ENCODE measurements at regions not wholly inside any gene's neighbourhood (a gene's known extent, or its start where the extent isn't known, plus 50 kb on each side); places are given as distances from the start of the nearest gene placed in this dataset.

DNA sequence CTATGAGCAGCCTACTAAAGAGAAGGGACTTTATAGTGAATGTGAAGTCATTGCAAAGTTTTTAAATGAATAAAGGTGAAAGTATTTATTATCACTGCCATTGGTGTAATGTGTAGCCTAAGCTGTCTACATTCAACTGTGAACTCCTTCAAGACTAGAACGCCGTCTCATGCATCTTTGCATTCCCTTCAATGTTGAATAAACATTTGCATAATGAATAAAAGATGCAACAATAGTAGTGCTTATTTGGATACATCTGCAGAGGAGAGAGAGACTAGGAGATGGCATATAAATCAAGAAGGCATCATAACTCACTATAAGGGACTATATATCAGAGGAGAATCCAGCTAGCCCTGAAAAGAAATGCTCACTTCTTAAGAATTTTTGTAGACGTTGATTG is 1623.8 kb upstream of the TENM3 start:
- DNase-seq = no peak

GRCh38 chr4:180622254-180622653 is 1620.9 kb upstream of the TENM3 start:
- DNase-seq = no peak

DNA sequence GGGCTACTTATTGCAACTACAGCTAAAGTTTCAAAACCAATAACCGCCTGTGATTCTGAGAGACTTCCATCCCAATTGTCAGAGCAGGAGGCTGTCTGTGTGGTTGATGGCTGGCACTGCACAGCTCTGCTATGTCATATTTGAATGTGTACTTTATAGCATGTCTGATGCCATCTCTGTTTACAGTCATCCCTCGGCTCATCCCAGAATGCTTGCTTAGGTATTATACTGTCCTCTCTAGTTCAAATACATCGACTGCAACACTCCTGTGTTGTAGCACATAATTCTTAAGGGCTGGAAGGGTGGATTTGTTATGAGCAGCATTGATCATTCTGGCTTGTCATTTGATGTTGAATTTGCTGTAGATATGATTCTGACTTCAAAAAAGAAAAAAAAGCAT is 1617.5 kb upstream of the TENM3 start:
- DNase-seq = no peak

DNA sequence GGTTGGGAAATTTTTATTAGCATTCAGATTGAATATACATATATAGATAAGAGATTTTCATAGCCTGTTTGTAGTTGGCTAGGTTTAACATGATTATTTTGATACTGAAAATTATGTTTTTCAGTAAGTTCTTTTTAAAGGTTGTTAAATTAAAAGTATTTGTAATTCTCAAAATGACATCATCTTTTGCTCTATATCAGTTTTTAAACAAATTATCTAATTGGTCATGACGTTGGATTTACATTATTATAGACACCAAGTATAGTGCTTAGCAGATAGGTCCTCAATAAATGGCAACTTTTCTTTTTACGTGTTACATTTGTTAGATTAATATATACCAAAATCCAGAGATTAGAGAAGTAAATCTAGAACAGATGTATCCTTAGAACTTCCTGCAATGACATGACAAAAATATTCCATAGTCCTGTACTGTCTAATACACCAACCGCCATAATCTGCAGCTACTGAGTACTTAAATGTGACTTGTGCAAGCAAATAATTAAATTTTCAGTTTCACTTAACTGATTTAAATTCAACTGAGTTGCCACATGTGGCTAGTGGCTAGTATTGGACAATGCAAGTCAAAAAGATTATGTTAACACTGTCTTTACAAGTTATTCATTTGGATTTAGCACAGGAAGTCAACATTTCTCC is 1613.1 kb upstream of the TENM3 start:
- DNase-seq = no peak

GRCh38 chr4:180634306-180634705 is 1608.9 kb upstream of the TENM3 start:
- DNase-seq = no peak

DNA sequence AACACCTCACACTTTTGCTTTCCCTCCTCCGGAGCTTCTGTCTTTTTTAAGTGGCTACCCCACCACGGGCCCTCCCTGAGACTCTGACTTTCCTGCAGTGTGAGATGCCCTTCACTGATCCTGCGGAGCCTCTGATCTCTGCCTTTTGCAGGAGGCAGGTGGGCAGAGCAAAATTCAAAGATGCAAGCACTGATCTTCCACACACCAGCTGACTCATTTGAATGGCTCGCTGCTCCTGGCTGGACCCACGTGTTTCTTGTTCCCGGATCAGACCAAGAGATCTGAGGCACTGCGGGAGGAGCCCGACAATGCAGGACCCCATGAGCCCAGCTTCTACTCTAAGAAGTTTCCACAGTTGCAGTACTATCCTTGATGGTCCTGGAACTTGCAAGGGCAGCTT is 1607.9 kb upstream of the TENM3 start:
- no peak for DNase-seq

DNA sequence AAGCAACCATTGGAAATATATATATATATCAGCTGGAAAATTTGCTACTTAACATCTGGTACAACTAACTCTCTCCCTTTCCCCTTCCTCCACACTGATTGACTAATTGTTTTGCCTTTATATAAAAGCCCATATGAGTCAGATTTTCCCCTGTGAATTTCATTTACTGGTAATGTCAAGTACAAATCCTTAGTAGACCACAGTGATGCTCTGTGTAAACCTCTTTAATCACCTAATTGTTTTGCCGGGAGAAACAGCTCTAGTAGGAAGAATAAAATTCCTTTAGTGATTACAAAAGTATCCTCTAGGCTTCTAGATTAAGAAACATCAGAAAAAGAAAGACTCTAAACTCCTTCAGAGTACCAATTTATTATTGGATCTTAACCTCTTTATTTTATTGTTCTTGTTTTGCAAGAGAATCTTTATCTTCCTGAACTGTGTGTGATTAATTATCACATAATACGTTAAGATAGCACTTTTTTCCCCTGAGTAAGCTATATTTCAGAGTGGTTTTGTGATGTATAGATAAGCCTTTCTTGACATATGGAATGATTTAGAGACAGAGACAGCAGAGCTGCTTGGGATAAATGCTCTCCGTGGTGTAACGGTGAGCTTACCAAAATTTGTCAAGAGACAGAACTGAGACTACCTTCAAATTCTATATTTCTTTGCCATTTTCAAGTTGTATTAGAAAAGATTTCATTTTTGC is 1606.4 kb upstream of the TENM3 start:
- DNase-seq = no peak

DNA sequence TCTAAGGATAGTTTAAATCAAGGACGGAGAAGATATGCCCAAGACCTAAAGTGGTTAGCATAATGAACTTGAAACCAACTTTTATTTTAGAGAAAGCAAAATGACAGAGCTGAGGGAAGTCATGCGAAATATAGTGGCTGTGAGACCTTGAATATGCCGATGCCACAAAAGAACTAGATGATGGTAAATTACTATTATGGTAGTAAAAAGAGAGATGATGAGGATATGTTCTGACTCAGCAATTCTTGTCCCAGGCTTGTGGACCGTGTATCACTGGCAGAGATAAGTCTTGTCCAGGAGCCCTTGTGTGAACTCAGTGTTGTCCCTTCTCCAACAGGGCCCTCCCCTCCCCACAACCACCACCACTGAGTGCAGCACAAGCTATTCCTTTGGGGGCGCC is 1605.6 kb upstream of the TENM3 start:
- DNase-seq = no peak

GRCh38 chr4:180640193-180640592 is 1603.0 kb upstream of the TENM3 start:
- no peak for DNase-seq

- no peak for DNase-seq
Measured at GRCh38 chr4:180641495-180641894, 1601.7 kb upstream of the TENM3 start.

- no peak for DNase-seq
Measured at GRCh38 chr4:180642732-180643131, 1600.5 kb upstream of the TENM3 start.

GRCh38 chr4:180650273-180650672 is 1592.9 kb upstream of the TENM3 start:
- no peak for DNase-seq

- no peak for DNase-seq
Measured at GRCh38 chr4:180652533-180652932, 1590.7 kb upstream of the TENM3 start.

DNA sequence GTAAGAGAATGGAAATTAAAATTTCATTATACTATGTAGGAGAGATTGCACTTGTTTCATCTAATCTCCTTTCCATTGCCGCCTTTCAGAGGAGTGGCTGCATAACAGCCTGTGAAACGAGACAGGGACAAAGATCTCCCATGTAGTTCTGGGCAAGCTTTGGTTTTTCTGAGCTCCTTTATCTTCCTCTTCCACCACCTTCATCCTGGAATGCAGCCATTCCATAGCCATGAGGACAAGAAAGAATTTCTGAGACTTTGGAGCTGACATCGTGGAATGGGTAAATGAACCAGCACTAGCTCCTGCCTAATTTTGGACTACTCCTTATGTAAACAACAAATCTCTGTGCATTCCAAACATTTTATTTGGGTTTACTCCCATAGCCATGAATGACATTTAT is 1587.3 kb upstream of the TENM3 start:
- no peak for DNase-seq

DNA sequence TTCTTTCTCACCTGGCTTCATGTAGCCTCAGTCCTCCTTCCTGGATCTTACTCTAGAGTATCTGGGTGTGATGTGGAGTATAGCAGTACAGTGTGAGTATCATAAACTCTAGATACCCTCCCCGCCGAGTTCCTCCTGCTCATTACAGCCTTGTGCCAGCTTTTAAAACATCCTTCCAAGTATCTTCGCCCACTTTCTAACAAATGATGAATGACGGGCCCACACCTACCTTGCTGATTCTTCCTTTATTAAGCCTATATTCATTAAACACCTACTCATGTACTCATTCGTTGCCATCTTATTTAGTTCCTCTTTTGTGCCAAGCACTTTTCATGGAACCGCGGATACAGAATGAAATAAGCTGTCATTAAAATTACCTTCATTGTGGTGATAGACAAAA is 1585.3 kb upstream of the TENM3 start:
- peak in 1 of 51 donors; percentile 17 for DNase-seq

- peak in 37 of 51 donors; percentile 0 to 87 (median 37) for DNase-seq
Measured at GRCh38 chr4:180664766-180665368, 1578.3 kb upstream of the TENM3 start.

DNA sequence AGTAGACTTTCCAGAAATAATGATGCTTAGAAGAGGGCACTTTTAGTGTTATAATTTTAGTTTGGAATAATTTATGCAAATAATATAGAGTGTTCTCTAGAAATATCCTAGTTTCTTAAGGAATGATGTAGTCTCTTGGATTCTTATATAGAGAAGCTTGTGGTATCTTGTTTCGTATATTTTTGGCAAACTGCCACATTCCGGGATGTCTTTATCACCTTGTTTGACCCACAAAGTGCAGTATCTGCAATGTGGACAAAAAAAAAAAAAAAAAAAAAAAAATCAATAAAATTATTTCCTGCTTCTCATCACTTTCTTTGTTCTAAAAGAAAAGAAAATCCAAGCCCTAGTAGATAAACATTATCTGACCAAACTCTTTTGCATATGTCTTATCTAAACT is 1577.7 kb upstream of the TENM3 start:
- DNase-seq = no peak

DNA sequence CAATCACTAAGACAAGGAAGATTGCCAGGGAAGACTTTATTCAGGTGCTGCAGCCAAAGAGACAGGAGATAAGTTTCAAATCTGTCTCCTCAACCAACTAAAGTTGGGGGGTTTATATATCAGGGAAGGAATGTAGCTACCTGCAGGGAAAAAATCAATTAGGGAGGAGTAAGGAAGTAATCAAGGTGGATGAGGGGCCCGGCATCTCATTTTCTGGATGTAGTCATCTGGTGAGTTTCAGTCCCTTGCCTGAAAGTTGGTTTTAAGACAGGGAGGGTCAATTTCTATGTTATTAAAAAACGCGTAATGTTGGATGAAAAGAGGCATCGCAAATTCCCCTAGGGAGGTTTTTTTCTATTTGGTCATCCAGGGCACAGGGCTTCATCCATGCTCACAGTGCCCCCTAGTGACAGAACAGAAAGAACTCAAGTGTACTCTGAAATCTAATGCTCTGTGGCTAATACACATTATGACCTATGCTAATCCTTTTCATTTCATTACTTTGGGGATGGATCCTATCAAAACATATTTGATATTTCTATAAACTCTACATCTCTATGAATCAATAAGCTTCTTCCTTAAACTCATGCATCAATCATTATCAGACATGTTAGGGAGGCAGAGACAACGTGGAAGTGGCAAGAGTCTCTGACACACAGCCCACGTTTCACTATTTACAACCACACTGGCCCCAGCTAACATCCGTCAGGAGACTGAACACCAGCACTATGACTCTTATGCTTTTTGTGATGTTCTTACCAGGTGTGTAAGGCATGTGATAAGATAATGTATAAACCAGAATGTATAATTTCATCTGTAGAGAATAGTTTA is 1577.0 kb upstream of the TENM3 start:
- DNase-seq = peak in 18 of 51 donors; percentile 1 to 76 (median 8)

GRCh38 chr4:180668732-180669131 is 1574.5 kb upstream of the TENM3 start:
- DNase-seq = peak in 1 of 51 donors; percentile 1

- no peak for DNase-seq
Measured at GRCh38 chr4:180669680-180670079, 1573.5 kb upstream of the TENM3 start.

- DNase-seq = no peak
Measured at GRCh38 chr4:180674619-180675358, 1568.4 kb upstream of the TENM3 start.

GRCh38 chr4:180675359-180675650 is 1567.9 kb upstream of the TENM3 start:
- no peak for DNase-seq

Data from hypothalamus (tissue), 51 donors.